ENCODE measurements at regions not wholly inside any gene's neighbourhood (a gene's known extent, or its start where the extent isn't known, plus 50 kb on each side); places are given as distances from the start of the nearest gene placed in this dataset.

GRCh38 chr10:52682766-52683165 lies 89.8 kb downstream of the MBL2 start:
- Histone ChIP-seq H3K27me3 (ENCODE audit: control insufficient read depth in 4 of 4, insufficient read depth in 4 of 4, low read length in 3 of 4) (peaks cover 0 to 2% (median 0%) of the 10 kb centered on the region in 4 donors), H3K9me3 (ENCODE audit: control insufficient read depth in 4 of 4, low read length in 3 of 4) (no peaks in the 10 kb centered on the region), H3K36me3 (ENCODE audit: control insufficient read depth in 4 of 4, insufficient read depth in 3 of 4, low read depth in 1 of 4, low read length in 3 of 4) (no peaks in the 10 kb centered on the region), H3K4me1 (ENCODE audit: control insufficient read depth in 4 of 4, insufficient read depth in 4 of 4, low read length in 3 of 4) (no peaks in the 10 kb centered on the region), H3K9ac (ENCODE audit: low read depth in 1 of 2, low read length in 2 of 2) (no peak overlapping the region), H3K27ac (ENCODE audit: low read depth in 1 of 2, low read length in 2 of 2) (no peak overlapping the region), H3K4me3 (ENCODE audit: low read depth in 1 of 3, low read length in 3 of 3) (no peak overlapping the region)
- DNase-seq (ENCODE audit: low spot score), result no peak
- WGBS, result 40% methylated on average over 1 of the region's 1 CpG
- TF ChIP-seq JUND (IDR thresholded peaks at IDR 0.05) (no peak), YY1 (IDR thresholded peaks at IDR 0.05) (no peak)

- peaks cover 0 to 2% (median 0%) of the 10 kb centered on the region in 4 donors for H3K27me3 ChIP-seq (ENCODE audit: control insufficient read depth in 4 of 4, insufficient read depth in 4 of 4, low read length in 3 of 4)
- H3K9ac ChIP-seq (ENCODE audit: low read depth in 1 of 2, low read length in 2 of 2), result no peak overlapping the region
- no peak overlapping the region for H3K4me3 ChIP-seq (ENCODE audit: low read depth in 1 of 3, low read length in 3 of 3)
- no peaks in the 10 kb centered on the region for H3K9me3 ChIP-seq (ENCODE audit: control insufficient read depth in 4 of 4, low read length in 3 of 4)
- no peaks in the 10 kb centered on the region for H3K36me3 ChIP-seq (ENCODE audit: control insufficient read depth in 4 of 4, insufficient read depth in 3 of 4, low read depth in 1 of 4, low read length in 3 of 4)
- H3K27ac ChIP-seq (ENCODE audit: low read depth in 1 of 2, low read length in 2 of 2), result no peak overlapping the region
- no peaks in the 10 kb centered on the region for H3K4me1 ChIP-seq (ENCODE audit: control insufficient read depth in 4 of 4, insufficient read depth in 4 of 4, low read length in 3 of 4)
- DNase-seq (ENCODE audit: low spot score), result no peak
- TF ChIP-seq CTCF (IDR thresholded peaks at IDR 0.05; ENCODE audit: low read depth, low read length, missing input control) (no peak), NR2F2 (IDR thresholded peaks at IDR 0.05) (no peak), FOXA2 (IDR thresholded peaks at IDR 0.05) (no peak), JUND (IDR thresholded peaks at IDR 0.05) (no peak), HNF4G (IDR thresholded peaks at IDR 0.05) (no peak), GABPA (IDR thresholded peaks at IDR 0.05 in 1 of 2, conservative IDR thresholded peaks at IDR 0.05 in 1 of 2) (no peak)
- 82% methylated on average over 2 of the region's 2 CpGs for WGBS
Observed at GRCh38 chr10:52683776-52684175, 88.8 kb downstream of the MBL2 start.

GRCh38 chr10:52688899-52689298 lies 83.7 kb downstream of the MBL2 start:
- H3K27me3 ChIP-seq (ENCODE audit: control insufficient read depth in 4 of 4, insufficient read depth in 4 of 4, low read length in 3 of 4), result no peaks in the 10 kb centered on the region
- H3K9ac ChIP-seq (ENCODE audit: low read depth in 1 of 2, low read length in 2 of 2), result no peak overlapping the region
- DNase-seq (ENCODE audit: low spot score), result no peak
- H3K27ac ChIP-seq (ENCODE audit: low read depth in 1 of 2, low read length in 2 of 2), result no peak overlapping the region
- H3K4me3 ChIP-seq (ENCODE audit: low read depth in 1 of 3, low read length in 3 of 3), result no peak overlapping the region
- H3K9me3 ChIP-seq (ENCODE audit: control insufficient read depth in 4 of 4, low read length in 3 of 4), result peaks cover 0 to 2% (median 0%) of the 10 kb centered on the region in 4 donors
- H3K4me1 ChIP-seq (ENCODE audit: control insufficient read depth in 4 of 4, insufficient read depth in 4 of 4, low read length in 3 of 4), result no peaks in the 10 kb centered on the region
- no peaks in the 10 kb centered on the region for H3K36me3 ChIP-seq (ENCODE audit: control insufficient read depth in 4 of 4, insufficient read depth in 3 of 4, low read depth in 1 of 4, low read length in 3 of 4)
- WGBS, result 88% methylated on average over 6 of the region's 6 CpGs
- TF ChIP-seq RXRA (IDR thresholded peaks at IDR 0.05) (no peak), MAX (IDR thresholded peaks at IDR 0.05) (no peak), TAF1 (conservative IDR thresholded peaks at IDR 0.05) (no peak)

GRCh38 chr10:52696232-52696631 lies 76.4 kb downstream of the MBL2 start:
- Histone ChIP-seq H3K4me1 (ENCODE audit: control insufficient read depth in 4 of 4, insufficient read depth in 4 of 4, low read length in 3 of 4) (no peaks in the 10 kb centered on the region), H3K27ac (ENCODE audit: low read depth in 1 of 2, low read length in 2 of 2) (no peak overlapping the region), H3K4me3 (ENCODE audit: low read depth in 1 of 3, low read length in 3 of 3) (no peak overlapping the region), H3K36me3 (ENCODE audit: control insufficient read depth in 4 of 4, insufficient read depth in 3 of 4, low read depth in 1 of 4, low read length in 3 of 4) (no peaks in the 10 kb centered on the region), H3K9ac (ENCODE audit: low read depth in 1 of 2, low read length in 2 of 2) (no peak overlapping the region), H3K27me3 (ENCODE audit: control insufficient read depth in 4 of 4, insufficient read depth in 4 of 4, low read length in 3 of 4) (no peaks in the 10 kb centered on the region), H3K9me3 (ENCODE audit: control insufficient read depth in 4 of 4, low read length in 3 of 4) (peaks cover 0 to under 1% (median 0%) of the 10 kb centered on the region in 4 donors)
- WGBS, result 93% methylated on average over 6 of the region's 6 CpGs
- no peak for DNase-seq (ENCODE audit: low spot score)
- TF ChIP-seq HNF4A (conservative IDR thresholded peaks at IDR 0.05) (no peak), ZBTB33 (IDR thresholded peaks at IDR 0.05) (no peak), RXRA (IDR thresholded peaks at IDR 0.05) (no peak), ATF3 (IDR thresholded peaks at IDR 0.05) (no peak), TAF1 (conservative IDR thresholded peaks at IDR 0.05) (no peak), GABPA (IDR thresholded peaks at IDR 0.05 in 1 of 2, conservative IDR thresholded peaks at IDR 0.05 in 1 of 2) (no peak), CTCF (IDR thresholded peaks at IDR 0.05; ENCODE audit: low read depth, low read length, missing input control) (no peak), HNF4G (IDR thresholded peaks at IDR 0.05) (no peak), SP1 (IDR thresholded peaks at IDR 0.05) (no peak), RAD21 (IDR thresholded peaks at IDR 0.05) (no peak), MAX (IDR thresholded peaks at IDR 0.05) (no peak), FOXA1 (IDR thresholded peaks at IDR 0.05) (no peak), NR2F2 (IDR thresholded peaks at IDR 0.05) (no peak)
